ENCODE measurements at regions not wholly inside any gene's neighbourhood (a gene's known extent, or its start where the extent isn't known, plus 50 kb on each side); places are given as distances from the start of the nearest gene placed in this dataset.
"Not testable (repeated sequence)": the region's sequence is repeated elsewhere in the genome, so short reads cannot be mapped to it uniquely, and the experiment has no call there.

DNA sequence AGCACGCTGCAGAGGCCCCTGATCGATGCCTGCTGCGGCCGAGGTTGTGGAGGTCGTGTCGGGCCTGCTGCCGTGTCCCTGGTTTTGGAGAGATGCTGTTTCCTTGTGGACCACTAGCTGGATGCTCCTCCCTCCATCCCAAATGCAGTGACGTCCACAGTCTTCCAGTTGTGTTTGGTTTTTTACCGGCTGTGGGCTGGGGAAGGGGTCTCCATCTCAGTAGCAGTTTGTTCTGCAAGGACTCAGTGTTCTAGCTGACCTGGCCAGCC lies 143.0 kb upstream of the SHH start:
- DNase-seq = no peak

DNA sequence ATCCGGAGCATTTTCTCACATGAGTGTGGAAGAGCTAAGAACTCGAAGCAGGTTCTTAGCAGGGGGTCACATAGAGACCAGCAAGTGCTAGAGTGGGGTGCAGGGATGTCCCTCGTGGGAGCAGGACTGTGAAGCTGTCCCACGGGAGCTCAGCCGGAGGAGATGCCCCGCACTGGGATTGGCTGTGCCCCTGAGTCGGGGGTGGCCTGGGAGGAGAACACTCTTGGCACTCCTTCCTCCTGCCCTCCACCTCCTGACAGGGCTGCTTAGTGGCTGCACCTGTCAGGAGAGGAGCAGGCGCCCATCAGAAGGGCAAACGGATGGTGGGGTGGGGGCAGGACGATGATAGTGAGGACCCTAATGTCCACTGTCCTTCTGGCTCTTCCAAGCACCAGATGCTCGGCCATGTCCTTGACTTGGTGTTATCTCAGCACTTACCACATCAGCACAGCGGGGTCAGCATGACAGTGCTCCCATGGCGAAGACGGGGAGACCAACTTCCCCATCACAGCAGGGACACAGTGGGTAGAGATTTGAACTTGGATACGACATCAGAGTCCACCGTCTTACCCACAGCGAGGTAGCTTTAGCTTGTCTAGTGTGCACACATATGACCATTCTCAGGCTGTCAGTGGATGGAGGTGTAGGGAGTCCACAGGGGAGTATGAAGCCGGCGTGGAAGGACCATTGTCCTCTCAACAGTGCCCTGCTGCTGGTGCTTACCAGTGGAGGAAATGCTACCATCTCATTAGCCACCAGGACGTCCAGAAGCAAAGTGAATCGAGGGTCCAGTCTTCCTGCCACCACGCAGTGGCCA lies 142.5 kb upstream of the SHH start:
- no peak for DNase-seq

DNA sequence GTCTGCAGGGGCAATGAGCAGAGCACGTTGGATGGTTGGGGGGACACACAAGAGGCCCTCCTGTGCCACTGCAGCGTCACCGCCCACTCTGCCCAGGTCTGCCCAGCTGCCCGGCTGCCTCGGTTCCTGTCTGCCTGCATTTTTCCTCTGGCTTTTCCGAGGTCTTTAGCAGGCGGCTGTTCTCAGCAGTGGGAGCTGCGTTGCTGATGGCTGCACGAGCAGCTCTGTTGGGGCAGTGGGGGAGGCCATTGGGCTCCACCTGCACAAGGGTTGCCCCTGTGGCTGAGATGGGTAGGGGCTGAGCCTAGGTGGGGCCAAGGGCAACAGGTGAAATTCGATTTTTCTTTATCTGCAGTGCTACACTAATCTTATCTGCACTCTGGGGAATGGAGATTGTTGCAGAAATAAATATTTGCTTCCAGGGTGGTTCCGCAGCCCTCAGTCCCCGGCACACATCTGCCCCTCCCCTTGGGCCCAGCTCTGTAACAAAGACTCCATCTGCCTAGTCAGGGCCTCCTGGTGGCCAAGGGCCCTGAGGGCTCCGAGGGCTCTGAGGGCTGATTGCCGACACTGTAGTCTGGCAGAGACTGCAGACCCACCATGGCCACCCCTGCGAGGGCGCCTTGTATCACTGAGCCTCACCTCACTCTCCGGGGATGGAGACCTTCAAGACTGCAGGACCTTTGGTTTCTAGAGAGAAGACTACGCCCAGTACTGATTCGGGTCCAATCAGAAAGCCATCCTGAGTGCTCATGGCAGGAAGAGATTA lies 141.7 kb upstream of the SHH start:
- no peak for DNase-seq

DNA sequence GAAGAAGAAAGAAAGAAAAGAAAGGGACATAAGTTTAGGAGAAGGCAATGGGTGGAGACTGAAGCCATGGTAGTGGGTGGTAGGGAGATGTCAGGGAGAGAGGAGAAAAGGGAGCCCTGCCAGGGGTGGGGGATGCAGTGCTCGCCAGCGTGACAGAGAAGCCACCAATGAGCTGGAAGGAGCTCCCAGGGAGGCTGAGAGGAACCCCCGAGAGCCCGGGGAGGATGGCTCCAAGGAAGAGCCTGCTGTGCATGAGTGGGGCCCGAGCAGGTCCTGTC lies 141.2 kb upstream of the SHH start:
- DNase-seq = no peak

DNA sequence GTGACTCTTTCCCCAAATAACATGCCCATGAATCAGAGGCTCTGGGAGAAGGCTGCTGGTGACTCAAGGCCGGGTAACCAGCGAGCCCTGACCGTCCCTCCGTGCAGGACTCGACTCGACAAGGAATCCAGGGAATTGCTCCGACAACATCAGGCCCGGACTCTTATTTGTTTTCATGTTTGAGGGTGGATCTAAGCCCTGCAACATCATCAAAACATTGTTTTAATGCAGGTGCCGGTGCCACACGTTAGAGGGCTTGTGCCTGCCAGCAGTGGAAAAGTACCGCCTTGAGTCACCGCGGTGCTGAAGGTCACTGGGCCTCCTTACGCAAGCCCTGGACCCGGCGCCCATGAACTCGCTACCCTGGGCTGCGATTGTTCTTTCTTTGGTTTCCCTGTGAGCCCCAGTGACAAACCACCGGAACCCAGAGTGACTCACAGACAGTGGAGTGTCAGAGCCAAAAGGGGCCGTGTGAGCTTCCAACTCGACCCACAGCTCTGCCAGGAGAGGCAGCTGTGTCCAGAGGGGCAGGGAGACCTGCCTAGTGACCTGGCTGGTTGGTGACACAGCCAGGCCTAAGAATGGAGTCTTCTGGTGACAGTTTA lies 139.4 kb upstream of the SHH start:
- no peak for DNase-seq

DNA sequence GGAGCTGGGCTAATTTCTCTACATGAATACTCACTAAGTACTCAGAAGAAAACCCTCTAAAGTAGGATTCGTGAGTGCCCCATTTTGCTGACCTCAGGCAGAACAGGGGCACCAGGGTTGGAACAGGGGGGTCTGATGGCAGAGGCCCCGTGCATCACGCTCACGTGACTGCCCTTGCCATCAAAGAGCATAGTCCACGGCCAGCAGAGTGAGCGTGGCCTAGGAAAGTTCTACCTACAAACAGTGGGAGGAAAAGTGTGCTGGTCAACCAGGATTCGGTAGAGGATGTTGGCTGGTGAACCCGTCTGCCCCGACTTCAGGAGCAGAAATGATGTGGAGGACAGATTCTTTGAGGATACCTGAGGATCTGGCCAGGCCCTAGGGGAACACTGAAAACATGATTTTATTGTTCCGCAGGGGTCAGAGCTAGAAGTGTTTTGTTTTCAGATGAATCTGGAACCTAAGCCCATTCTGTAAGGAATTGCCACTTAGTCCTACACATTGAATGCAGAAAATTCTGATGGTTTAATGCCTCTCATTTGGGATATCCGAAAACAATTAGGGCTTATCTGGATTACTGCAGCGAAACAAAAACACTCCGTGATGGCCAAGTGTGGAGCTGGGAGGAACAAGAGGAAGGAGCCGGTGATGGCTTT lies 138.8 kb upstream of the SHH start:
- no peak for DNase-seq

DNA sequence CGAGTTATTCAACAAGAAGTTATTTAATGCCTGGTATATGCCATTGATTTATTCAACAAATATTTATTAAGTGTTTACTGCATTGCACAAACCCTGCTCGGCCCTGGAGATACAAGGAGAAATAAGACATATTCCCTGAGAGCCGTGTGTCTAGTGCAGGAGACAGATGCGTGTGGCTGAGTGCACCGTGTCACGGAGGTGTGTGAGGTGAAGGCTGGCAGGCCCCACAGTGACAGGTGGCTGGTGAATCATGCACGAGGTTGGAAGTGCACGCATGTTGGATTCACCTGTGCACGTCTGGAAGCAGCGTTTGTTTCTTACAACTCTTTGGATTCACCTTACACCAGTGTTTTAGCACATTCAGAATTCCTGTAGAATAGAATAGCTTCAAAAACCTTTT lies 136.6 kb upstream of the SHH start:
- no peak for DNase-seq

DNA sequence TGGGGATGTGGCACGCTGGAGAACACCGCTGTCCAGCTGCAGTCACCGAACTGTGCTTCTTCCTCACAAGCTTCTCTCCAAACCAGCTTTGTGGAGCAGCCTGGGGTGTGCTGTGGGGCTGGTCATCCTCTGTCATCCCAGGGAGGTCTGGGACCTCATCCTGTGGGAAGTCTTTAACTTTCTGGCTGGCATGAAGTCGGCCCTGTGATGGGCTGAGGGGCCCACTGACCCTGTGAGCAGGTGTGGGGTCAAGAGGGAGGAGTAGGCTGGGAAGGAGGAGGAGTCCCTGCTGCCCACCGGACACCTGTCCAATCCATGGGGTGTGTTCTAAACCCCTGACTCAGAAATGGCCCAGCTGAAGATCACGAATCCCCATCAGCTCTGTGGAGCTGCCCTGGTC lies 136.2 kb upstream of the SHH start:
- no peak for DNase-seq

DNA sequence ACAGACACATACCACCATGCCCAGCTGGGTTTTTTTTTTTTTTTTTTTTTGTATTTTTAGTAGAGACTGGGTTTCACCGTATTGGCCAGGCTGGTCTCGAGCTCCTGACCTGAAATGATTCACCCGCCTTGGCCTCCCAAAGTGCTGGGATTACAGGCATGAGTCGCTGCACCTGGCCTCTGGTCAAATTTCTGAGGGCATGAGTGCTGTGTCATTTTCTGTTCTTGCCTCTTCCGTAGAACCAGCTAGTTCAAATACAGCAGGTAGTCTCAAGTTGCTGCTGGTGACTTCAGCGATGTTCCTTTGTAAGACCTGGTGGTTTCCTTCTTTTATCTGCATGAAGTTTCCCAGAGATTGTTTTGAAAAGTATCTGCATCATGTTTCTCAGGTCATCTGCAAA lies 134.8 kb upstream of the SHH start:
- DNase-seq = no peak

DNA sequence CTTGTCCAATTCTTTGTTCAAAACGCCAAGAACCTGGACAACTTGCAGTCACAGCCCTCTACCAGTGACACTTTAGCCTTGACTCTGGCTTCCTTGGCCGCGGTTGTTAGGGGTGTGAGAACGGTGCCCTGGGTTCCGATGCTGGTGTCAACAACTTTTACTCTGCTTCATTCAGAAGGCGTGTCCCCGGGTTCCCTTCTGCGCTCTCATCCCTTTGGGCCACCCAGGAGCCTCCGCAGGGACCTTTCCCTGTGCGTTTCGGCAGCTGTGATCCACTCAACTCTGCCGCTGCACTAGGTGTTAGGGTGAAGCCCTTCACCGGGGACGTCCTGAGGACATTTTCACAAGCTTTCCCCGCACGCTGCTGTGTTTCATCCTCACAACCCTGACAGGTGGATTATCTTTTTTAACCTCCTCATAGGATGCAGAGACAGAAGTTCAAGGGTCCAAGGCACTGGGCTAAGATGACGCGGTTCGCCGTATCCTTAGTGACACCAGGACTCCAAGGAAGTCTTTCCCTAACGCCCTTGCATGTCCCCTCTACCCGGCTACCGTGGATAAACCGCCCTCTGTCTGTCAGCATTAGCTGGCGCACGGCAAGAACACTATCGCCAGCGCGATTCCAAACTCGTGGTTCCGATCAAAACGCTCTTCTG lies 133.5 kb upstream of the SHH start:
- no peak for DNase-seq

DNA sequence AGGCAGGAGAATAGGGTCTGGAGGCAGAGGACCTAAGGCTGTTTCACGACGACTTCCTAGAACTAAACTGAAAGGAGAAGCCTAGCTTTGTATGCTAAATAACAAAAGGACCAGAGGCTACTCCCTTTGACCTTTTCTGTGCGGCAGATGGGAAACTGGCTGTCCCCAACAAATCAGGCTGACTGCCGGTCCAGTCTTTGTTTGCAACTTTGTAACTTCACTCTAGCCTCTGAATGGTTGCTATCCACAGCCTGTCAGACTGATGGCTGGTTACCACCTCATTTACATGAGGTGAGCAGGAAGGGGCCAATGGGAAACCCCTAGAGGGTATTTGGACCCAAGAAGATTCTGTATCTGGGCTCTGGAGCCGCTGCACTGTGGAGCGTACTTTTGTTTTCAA lies 132.6 kb upstream of the SHH start:
- no peak for DNase-seq

DNA sequence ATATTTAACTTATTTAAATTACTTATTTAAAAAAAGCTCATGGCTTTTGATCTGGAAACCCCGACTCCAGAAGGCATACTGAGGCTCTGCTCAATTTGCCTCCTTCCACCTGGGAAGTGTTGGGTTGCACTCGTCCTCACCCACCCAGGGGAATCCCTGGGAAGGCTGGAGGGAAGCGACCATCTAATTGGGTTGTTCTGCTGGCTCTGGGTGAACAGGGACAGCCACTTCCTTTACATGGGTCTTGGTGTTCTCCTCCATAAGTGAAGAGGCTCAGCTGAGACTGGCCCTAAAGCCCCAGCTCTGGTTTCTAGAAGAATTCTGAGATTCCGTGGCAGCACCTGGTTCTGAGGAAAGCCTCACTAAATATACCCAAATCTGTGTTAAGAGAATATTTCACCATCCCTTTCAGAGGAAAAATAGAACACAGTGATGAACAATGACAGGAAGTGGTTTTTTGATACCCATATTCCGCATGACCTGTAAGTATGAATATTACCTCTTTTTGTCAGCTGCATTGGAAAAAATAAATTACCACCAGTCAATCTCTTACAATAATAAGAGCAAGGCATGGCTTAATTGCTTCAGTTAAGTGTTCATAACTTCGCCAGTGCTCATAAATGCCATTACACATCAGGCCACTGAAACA lies 131.1 kb upstream of the SHH start:
- no peak for DNase-seq

DNA sequence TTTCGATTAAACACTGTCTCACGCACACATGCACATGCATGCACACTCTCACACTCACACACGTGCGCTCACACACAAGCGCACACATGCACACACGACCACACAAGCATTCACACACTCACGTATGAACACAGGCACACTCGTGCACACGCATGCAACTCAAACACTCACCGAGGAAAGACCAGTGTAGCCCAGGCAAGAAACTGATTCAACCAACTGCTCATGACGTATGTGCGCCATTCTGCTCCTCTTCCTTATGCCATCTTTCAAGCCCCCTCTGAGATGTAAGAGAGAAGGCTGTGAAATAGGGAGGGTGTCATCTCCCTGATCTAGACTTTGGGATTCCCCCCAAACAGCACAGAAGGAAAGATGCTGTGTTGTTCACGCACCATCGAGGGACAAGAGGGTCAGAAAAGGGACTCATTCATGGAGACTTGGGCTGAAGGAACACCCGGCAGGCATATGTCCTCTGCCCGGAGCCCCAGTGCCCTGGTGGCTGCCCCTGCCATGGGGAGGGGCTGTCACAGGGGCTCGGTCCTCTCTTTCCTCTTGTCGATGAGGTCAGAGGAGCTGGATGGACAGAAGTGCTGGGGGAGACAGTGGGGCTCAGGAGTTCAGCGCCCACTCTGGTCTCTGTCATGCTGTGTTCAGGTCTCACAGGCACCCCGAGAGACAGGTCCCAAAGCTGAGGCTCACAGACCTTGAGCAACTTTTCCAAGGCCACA lies 130.1 kb upstream of the SHH start:
- no peak for DNase-seq

DNA sequence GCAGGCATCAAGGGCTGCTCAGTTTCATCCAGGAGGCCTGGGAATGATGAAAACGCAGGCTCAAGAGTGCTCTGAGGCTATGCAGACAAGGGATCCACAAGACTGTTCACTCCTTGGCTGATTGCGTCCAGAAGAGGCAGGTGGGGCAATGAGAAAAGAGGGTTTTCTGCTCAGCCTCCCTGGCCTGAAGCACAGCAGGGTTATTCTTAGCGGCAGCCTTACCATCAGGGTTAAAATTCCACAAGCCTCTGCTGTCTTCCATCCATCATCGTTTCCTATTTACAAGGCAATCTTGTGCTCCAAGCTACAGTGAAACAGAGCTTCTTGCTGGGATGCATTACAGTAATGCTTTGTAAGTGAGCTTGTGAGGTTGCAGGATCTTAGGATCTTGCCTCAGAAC lies 129.4 kb upstream of the SHH start:
- DNase-seq = no peak

DNA sequence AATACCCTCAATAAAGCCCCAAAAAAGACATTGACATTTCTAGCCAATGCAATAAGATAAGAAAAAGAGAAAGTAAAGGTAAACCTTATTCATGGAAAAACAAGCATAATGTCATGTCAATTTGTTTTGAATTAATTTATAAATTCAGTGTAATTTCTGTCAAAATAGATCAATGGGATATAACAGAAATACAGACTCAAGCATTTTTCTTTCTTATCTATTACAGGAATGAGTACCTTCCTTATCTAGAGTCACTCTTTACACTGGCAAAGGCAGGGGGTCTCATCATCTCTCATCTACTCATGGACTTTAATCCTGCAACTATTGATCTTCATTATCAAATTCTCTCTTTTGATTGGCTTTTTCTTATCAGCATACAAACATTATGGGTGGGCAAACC lies 127.1 kb upstream of the SHH start:
- no peak for DNase-seq

DNA sequence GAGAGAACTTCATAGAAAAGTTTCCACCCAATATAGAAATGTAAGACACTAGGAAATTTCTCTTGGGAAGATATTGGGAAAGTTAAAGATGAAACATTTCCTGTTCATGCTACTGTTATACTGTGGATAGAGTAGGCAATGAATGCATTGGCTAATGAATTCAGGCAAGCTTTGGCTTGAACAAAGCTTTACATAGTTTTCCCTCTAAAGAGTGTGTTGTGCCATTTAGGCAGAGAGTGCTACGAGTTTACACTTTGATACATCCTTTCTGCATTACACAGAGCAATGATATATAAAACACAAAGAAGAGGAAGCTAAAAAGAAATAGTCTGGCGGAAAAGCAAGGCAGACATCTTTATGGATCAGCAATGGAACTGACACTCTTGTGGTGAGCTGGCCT lies 125.9 kb upstream of the SHH start:
- no peak for DNase-seq

DNA sequence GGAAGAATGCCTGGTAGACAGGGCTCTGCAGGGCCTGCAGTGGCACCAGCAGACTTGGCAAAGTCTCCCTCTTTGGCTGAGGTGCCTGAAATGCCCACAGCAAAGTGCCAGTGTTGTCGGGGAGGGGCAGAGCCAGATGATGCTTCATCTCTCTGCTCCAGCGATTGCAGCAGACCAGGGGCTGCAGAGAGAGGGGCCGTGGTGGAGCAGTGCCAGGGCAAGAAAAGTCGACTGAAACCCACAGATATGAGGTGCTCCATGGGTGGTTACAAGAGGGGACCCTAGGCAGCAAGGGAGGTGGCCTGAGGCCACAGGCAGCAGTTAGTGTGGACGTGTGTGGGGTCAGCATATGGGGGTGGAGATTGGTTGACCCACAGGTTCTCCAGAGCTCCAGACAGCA lies 123.5 kb upstream of the SHH start:
- no peak for DNase-seq

DNA sequence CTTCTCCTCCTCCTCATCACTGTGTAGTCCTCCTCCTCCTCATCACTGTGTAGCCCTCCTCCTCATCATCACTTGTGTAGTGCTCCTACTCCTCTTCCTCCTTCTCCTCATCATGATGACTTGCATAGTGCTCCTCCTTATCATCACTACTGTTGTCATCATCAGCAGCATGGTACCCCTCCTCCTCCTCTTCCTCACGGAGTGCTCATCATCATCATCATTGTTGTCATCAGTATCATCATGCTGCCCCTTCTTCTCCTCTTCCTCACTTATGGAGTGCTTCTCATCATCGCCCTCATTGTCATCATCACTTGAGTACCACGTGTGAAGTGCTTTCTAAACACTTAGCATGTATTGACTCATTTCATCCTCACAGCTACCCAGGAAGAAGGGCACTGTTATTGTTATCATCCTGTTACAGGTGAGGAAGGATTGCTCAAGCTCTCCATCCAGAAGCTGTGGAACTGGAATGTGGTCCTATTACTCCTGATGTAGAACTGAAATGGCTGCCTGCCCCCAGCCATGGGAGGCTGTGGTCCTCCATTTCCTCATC lies 122.8 kb upstream of the SHH start:
- DNase-seq = no peak

DNA sequence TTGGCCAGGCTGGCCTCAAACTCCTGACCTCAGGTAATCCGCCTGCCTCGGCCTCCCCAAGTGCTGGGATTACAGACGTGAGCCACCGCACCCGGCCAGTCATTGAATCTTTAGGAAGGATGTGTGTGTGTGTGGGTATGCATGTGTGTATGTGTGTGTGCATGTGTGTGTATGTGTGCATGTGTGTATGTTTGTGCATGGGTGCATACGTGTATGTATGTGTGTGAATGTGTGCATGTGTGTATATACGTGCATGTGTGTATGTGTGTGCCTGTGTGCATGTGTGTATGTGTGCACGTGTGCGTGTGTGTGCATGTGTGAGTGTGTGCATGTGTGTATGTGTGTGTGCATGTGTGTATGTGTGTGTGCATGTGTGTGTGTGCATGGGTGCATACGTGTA lies 120.1 kb upstream of the SHH start:
- DNase-seq = not testable (repeated sequence)

DNA sequence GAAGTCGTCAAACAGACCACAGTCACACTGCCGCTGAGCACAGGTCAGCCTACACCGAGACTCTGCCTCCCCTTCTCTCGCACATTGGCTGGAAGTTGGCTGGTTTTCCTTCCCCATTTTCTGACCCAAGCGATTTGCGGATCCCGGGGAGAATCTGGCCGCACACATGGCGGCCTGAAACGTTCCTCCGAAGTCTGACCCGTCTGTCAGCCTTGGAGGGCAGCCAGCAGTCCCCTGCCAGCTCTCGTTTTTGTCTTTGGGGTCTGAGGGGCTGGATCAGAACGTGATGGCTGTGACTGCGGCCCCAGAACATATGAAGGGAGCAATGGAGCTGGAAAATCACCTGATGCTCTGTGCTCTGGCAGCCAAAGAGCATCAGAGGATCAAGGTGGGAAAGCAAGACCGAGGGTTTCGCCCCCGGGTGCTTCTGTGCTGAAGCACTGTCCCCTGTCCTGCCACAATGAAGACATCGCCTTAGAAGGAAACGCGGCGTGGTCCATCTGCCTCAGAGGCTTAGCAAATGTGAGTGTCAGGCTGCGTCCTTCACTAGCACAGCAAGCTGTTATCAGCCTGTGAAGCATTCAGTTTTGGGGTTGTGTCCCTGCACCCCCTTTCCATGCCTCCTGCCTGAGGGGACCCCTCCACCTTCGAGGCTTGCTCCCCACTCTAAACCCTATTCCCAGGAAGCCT lies 119.3 kb upstream of the SHH start:
- DNase-seq = no peak

DNA sequence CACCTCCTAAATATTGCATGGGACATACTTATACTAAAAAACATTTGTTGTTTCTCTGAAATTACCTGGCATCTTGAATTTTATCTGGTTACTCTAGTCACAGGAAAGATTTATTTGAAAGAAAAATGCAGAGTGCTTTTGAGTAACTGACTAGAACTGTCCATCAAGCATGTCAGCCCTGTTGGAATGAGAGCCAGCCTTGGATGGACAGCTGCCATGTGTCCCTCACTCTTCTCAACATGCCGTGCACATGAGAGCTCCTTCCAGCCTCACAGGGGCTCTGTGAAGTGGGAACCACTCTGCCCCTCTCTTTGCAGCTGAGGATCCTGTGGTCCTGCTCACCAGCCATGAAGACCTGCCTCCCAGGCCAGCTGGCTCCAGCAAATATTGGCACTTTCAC lies 118.3 kb upstream of the SHH start:
- no peak for DNase-seq

DNA sequence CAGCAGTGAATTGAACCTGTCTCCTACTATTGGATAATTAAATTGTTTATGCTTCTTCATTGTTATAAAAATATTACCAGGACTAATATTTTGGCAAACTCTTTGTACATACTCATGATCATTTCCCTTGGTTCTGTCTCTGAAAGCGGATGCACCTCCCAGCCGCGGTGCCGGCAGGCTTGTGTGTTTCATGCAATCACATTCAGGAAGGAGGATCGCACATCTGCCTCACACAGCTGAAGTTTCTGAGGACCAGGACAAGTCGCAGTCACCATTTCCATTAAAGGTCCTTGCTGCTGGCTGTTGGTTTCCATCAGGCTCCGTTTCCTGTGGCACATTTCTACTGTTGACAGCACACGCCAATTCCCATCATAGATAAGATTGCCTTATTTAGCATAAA lies 117.8 kb upstream of the SHH start:
- no peak for DNase-seq

Measured in NCI-H1092 (cell line).